GM23338 (cell line): ENCODE measurements at regions not wholly inside any gene's neighbourhood (a gene's known extent, or its start where the extent isn't known, plus 50 kb on each side); places are given as distances from the start of the nearest gene placed in this dataset.

Experiments used
- ATAC-seq: fragments of 200-7000 bp; cut with Tn5 transposase; 3 replicates; pipeline ENCODE4 v1.9.1; 2020
- DNase-seq: peaks from one replicate; pipeline ENCODE4 v3.0.0-alpha.2; 2015; ENCODE audit warnings: low spot score
- H2AFZ ChIP-seq: fragments of 200-600 bp; sonication (generic); 2 replicates; pipeline ENCODE4 v1.8.0; 2016; ENCODE audit warnings: antibody characterized with exemption, mild to moderate bottlenecking, moderate library complexity
- H3F3A ChIP-seq: fragments of 200-600 bp; sonication (generic); replicated peaks from 2 replicates; pipeline ENCODE4 v1.8.0; 2017; ENCODE audit warnings: antibody characterized with exemption, mixed run types, low read depth
- H3K27ac ChIP-seq: fragments of 200-600 bp; sonication (generic); 2 replicates; pipeline ENCODE4 v1.6.1; 2016; ENCODE audit warnings: low read depth
- H3K27me3 ChIP-seq: fragments of 200-600 bp; sonication (generic); 2 replicates; pipeline ENCODE4 v1.8.0; 2016; ENCODE audit warnings: mild to moderate bottlenecking, mixed run types, moderate library complexity; ENCODE audit not compliant: insufficient read depth
- H3K36me3 ChIP-seq: fragments of 200-600 bp; sonication (generic); 2 replicates; pipeline ENCODE4 v1.8.0; 2016; ENCODE audit warnings: mild to moderate bottlenecking; ENCODE audit not compliant: insufficient read depth
- H3K4me1 ChIP-seq: fragments of 200-600 bp; sonication (generic); 2 replicates; pipeline ENCODE4 v1.8.0; 2016; ENCODE audit warnings: mild to moderate bottlenecking, moderate library complexity; ENCODE audit not compliant: insufficient read depth
- H3K4me2 ChIP-seq: fragments of 200-600 bp; sonication (generic); 2 replicates; pipeline ENCODE4 v1.7.1; 2017; ENCODE audit warnings: mixed run types
- H3K4me3 ChIP-seq: fragments of 200-600 bp; sonication (generic); 2 replicates; pipeline ENCODE4 v1.6.1; 2016; ENCODE audit warnings: mixed run types
- H3K79me2 ChIP-seq: fragments of 200-600 bp; sonication (generic); replicated peaks from 2 replicates; pipeline ENCODE4 v1.8.0; 2017; ENCODE audit warnings: mild to moderate bottlenecking; ENCODE audit not compliant: insufficient read depth
- H3K9me2 ChIP-seq: fragments of 200-600 bp; sonication (generic); 2 replicates; pipeline ENCODE4 v1.8.0; 2017; ENCODE audit not compliant: insufficient read depth
- H4K20me1 ChIP-seq: fragments of 200-600 bp; sonication (generic); replicated peaks from 2 replicates; pipeline ENCODE4 v1.8.0; 2017; ENCODE audit warnings: mild to moderate bottlenecking; ENCODE audit not compliant: insufficient read depth
- H3K27ac Mint-ChIP-seq: 2 replicates; pipeline ENCODE4 v1.8.0; 2020; ENCODE audit warnings: inconsistent platforms, mild to moderate bottlenecking, moderate library complexity, mixed read lengths
- H3K27me3 Mint-ChIP-seq: 3 replicates; pipeline ENCODE4 v1.8.0; 2022; ENCODE audit warnings: low read depth, mild to moderate bottlenecking, moderate library complexity, mixed read lengths, inconsistent platforms; ENCODE audit not compliant: insufficient read depth, poor library complexity
- H3K36me3 Mint-ChIP-seq: 3 replicates; pipeline ENCODE4 v1.8.0; 2021; ENCODE audit warnings: low read depth, mild to moderate bottlenecking, inconsistent platforms, moderate library complexity, mixed read lengths
- H3K4me1 Mint-ChIP-seq: 3 replicates; pipeline ENCODE4 v1.8.0; 2020; ENCODE audit warnings: mild to moderate bottlenecking, inconsistent platforms, mixed read lengths
- H3K4me3 Mint-ChIP-seq: 3 replicates; pipeline ENCODE4 v1.8.0; 2021; ENCODE audit warnings: moderate library complexity, mild to moderate bottlenecking, inconsistent platforms, mixed read lengths
- H3K9me3 Mint-ChIP-seq: 3 replicates; pipeline ENCODE4 v1.8.0; 2020; ENCODE audit warnings: moderate library complexity, mild to moderate bottlenecking, inconsistent platforms, mixed read lengths
- CREB1 ChIP-seq: fragments of 250-450 bp; sonication (Bioruptor Pico); IDR thresholded peaks from 2 replicates; pipeline ENCODE4 v1.5.0; 2020; ENCODE audit warnings: low read depth, mild to moderate bottlenecking, moderate library complexity
- EZH2 ChIP-seq: fragments of 200-600 bp; sonication (generic); IDR thresholded peaks from one replicate; pipeline ENCODE4 v1.8.0; 2017; ENCODE audit warnings: antibody characterized with exemption, mild to moderate bottlenecking, low read depth; ENCODE audit not compliant: unreplicated experiment
- NANOG ChIP-seq: IDR thresholded peaks from 2 replicates; pipeline ENCODE4 v1.6.1; 2016; ENCODE audit warnings: antibody characterized with exemption, borderline replicate concordance
- POLR2AphosphoS5 ChIP-seq: IDR thresholded peaks from 2 replicates; pipeline ENCODE4 v1.6.1; 2016; ENCODE audit warnings: antibody characterized with exemption, low read depth
- STAT1 ChIP-seq: IDR thresholded peaks from one replicate; pipeline ENCODE4 v1.6.1; 2016; ENCODE audit warnings: antibody characterized with exemption; ENCODE audit not compliant: unreplicated experiment
- ZNF114 ChIP-seq: fragments of 250-450 bp; sonication (Bioruptor Pico); IDR thresholded peaks from 2 replicates; pipeline ENCODE4 v1.5.0; 2020; ENCODE audit warnings: mild to moderate bottlenecking, moderate library complexity
- ZNF331 ChIP-seq: fragments of 250-450 bp; sonication (Bioruptor Pico); IDR thresholded peaks from 2 replicates; pipeline ENCODE4 v1.5.0; 2020; ENCODE audit warnings: low read depth, mild to moderate bottlenecking, moderate library complexity
- TF ChIP-seq, protein P1 (sequence below), 2 experiments: fragments of 200-600 bp in 1 of 2; sonication (generic) in 1 of 2; conservative IDR thresholded peaks; 2 replicates each; pipeline versions ENCODE4 v1.5.1 to v1.6.1; 2016 to 2017; ENCODE audit warnings: antibody characterized with exemption in 2 of 2, low read depth in 2 of 2, mild to moderate bottlenecking in 2 of 2, moderate library complexity in 1 of 2
- TF ChIP-seq, protein P2 (sequence below): IDR thresholded peaks from one replicate; pipeline ENCODE4 v1.6.1; 2018; ENCODE audit warnings: antibody characterized with exemption; ENCODE audit not compliant: unreplicated experiment
- TF ChIP-seq, protein P3 (sequence below): fragments of 250-450 bp; sonication (Bioruptor Pico); IDR thresholded peaks from 2 replicates; pipeline ENCODE4 v1.5.0; 2020; ENCODE audit warnings: mild to moderate bottlenecking, moderate library complexity

DNA sequence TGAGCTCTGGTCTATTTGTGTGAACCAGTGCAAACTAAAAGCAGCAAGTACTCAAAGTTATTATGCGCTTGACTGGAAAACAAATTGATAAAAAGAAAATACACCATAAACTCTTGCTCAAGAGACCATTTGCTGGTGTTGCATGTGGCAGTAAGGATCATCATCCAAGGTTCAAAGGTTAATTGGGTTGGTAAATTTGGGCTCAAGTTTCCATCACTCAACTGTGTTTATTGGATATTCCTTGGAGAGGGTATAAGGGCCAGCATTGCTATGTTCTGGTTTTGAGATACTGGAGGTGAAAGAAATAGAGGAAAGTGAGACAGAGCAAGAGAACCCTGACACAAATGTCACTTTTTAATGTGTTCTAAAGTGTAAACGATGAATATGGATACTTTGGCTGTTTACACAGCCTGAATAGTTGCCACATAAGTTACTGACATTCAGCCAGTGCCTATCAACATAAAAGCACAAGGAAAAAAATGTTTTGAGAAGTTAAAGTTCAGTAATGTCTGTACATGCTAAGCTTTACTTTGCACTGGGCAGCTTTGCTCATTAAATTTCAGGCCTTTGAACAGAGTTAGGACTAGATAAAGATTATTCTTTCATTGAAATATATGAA, 736.1 kb downstream of the HDGFL1 start:
- Histone ChIP-seq H4K20me1 (no peaks in the 10 kb centered on the region), H3K36me3 (0 out of 2 replicates have a peak, but pooled peaks cover 4% of the 10 kb centered on the region), H3K4me2 (no peak overlapping the region), H3K9me2 (0 out of 2 replicates have a peak, but pooled peaks cover 9% of the 10 kb centered on the region), H3K27me3 (no peaks in the 10 kb centered on the region), H3K27ac (no peak overlapping the region), H3K79me2 (no peaks in the 10 kb centered on the region), H3F3A (no peaks in the 10 kb centered on the region), H3K4me1 (no peaks in the 10 kb centered on the region), H2AFZ (peak overlapping the region; percentile 45; the same call in 1 of the 2 replicates), H3K4me3 (no peak overlapping the region)
- Mint-ChIP-seq H3K36me3 (peaks cover 11% of the 10 kb centered on the region; the same call in 2 of the 3 replicates), H3K4me3 (no peak overlapping the region), H3K4me1 (no peaks in the 10 kb centered on the region), H3K27ac (no peak overlapping the region), H3K9me3 (peaks cover 12% of the 10 kb centered on the region), H3K27me3 (no peaks in the 10 kb centered on the region)
- ATAC-seq (no peak), DNase-seq (no peak)
- TF ChIP-seq EZH2 (no peak), STAT1 (no peak), NANOG (no peak), ZNF114 (CRISPR knock-in tag) (no peak), ZNF331 (CRISPR knock-in tag) (no peak), CREB1 (CRISPR knock-in tag) (no peak), POLR2AphosphoS5 (no peak)
- TF ChIP-seq, protein P1, sequence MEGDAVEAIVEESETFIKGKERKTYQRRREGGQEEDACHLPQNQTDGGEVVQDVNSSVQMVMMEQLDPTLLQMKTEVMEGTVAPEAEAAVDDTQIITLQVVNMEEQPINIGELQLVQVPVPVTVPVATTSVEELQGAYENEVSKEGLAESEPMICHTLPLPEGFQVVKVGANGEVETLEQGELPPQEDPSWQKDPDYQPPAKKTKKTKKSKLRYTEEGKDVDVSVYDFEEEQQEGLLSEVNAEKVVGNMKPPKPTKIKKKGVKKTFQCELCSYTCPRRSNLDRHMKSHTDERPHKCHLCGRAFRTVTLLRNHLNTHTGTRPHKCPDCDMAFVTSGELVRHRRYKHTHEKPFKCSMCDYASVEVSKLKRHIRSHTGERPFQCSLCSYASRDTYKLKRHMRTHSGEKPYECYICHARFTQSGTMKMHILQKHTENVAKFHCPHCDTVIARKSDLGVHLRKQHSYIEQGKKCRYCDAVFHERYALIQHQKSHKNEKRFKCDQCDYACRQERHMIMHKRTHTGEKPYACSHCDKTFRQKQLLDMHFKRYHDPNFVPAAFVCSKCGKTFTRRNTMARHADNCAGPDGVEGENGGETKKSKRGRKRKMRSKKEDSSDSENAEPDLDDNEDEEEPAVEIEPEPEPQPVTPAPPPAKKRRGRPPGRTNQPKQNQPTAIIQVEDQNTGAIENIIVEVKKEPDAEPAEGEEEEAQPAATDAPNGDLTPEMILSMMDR (conservative IDR thresholded peaks at IDR 0.05; ENCODE audit: low read depth in 2 of 2), result no peak
- TF ChIP-seq, protein P2, sequence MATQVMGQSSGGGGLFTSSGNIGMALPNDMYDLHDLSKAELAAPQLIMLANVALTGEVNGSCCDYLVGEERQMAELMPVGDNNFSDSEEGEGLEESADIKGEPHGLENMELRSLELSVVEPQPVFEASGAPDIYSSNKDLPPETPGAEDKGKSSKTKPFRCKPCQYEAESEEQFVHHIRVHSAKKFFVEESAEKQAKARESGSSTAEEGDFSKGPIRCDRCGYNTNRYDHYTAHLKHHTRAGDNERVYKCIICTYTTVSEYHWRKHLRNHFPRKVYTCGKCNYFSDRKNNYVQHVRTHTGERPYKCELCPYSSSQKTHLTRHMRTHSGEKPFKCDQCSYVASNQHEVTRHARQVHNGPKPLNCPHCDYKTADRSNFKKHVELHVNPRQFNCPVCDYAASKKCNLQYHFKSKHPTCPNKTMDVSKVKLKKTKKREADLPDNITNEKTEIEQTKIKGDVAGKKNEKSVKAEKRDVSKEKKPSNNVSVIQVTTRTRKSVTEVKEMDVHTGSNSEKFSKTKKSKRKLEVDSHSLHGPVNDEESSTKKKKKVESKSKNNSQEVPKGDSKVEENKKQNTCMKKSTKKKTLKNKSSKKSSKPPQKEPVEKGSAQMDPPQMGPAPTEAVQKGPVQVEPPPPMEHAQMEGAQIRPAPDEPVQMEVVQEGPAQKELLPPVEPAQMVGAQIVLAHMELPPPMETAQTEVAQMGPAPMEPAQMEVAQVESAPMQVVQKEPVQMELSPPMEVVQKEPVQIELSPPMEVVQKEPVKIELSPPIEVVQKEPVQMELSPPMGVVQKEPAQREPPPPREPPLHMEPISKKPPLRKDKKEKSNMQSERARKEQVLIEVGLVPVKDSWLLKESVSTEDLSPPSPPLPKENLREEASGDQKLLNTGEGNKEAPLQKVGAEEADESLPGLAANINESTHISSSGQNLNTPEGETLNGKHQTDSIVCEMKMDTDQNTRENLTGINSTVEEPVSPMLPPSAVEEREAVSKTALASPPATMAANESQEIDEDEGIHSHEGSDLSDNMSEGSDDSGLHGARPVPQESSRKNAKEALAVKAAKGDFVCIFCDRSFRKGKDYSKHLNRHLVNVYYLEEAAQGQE, result no peak
- TF ChIP-seq, protein P3, sequence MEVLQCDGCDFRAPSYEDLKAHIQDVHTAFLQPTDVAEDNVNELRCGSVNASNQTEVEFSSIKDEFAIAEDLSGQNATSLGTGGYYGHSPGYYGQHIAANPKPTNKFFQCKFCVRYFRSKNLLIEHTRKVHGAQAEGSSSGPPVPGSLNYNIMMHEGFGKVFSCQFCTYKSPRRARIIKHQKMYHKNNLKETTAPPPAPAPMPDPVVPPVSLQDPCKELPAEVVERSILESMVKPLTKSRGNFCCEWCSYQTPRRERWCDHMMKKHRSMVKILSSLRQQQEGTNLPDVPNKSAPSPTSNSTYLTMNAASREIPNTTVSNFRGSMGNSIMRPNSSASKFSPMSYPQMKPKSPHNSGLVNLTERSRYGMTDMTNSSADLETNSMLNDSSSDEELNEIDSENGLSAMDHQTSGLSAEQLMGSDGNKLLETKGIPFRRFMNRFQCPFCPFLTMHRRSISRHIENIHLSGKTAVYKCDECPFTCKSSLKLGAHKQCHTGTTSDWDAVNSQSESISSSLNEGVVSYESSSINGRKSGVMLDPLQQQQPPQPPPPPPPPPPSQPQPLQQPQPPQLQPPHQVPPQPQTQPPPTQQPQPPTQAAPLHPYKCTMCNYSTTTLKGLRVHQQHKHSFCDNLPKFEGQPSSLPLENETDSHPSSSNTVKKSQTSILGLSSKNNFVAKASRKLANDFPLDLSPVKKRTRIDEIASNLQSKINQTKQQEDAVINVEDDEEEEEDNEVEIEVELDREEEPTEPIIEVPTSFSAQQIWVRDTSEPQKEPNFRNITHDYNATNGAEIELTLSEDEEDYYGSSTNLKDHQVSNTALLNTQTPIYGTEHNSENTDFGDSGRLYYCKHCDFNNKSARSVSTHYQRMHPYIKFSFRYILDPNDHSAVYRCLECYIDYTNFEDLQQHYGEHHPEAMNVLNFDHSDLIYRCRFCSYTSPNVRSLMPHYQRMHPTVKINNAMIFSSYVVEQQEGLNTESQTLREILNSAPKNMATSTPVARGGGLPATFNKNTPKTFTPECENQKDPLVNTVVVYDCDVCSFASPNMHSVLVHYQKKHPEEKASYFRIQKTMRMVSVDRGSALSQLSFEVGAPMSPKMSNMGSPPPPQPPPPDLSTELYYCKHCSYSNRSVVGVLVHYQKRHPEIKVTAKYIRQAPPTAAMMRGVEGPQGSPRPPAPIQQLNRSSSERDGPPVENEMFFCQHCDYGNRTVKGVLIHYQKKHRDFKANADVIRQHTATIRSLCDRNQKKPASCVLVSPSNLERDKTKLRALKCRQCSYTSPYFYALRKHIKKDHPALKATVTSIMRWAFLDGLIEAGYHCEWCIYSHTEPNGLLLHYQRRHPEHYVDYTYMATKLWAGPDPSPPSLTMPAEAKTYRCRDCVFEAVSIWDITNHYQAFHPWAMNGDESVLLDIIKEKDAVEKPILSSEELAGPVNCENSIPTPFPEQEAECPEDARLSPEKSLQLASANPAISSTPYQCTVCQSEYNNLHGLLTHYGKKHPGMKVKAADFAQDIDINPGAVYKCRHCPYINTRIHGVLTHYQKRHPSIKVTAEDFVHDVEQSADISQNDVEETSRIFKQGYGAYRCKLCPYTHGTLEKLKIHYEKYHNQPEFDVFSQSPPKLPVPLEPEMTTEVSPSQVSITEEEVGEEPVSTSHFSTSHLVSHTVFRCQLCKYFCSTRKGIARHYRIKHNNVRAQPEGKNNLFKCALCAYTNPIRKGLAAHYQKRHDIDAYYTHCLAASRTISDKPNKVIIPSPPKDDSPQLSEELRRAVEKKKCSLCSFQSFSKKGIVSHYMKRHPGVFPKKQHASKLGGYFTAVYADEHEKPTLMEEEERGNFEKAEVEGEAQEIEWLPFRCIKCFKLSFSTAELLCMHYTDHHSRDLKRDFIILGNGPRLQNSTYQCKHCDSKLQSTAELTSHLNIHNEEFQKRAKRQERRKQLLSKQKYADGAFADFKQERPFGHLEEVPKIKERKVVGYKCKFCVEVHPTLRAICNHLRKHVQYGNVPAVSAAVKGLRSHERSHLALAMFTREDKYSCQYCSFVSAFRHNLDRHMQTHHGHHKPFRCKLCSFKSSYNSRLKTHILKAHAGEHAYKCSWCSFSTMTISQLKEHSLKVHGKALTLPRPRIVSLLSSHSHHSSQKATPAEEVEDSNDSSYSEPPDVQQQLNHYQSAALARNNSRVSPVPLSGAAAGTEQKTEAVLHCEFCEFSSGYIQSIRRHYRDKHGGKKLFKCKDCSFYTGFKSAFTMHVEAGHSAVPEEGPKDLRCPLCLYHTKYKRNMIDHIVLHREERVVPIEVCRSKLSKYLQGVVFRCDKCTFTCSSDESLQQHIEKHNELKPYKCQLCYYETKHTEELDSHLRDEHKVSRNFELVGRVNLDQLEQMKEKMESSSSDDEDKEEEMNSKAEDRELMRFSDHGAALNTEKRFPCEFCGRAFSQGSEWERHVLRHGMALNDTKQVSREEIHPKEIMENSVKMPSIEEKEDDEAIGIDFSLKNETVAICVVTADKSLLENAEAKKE, result no peak
